ENCODE measurements at regions not wholly inside any gene's neighbourhood (a gene's known extent, or its start where the extent isn't known, plus 50 kb on each side); places are given as distances from the start of the nearest gene placed in this dataset.
A peak's percentile ranks its signal among the peaks of the same experiment; 100 is the strongest.

GRCh38 chr17:73724990-73725389 is 80.7 kb upstream of the SDK2 start:
- DNase-seq, result no peak

GRCh38 chr17:73725794-73726515 is 81.7 kb upstream of the SDK2 start:
- no peak for DNase-seq

GRCh38 chr17:73727941-73728340 is 83.7 kb upstream of the SDK2 start:
- no peak for DNase-seq

GRCh38 chr17:73729101-73729500 is 84.9 kb upstream of the SDK2 start:
- DNase-seq, result no peak

GRCh38 chr17:73731733-73732132 is 87.5 kb upstream of the SDK2 start:
- DNase-seq, result no peak

- no peak for DNase-seq
Observed at GRCh38 chr17:73733517-73733916, 89.3 kb upstream of the SDK2 start.

- no peak for DNase-seq
Observed at GRCh38 chr17:73735245-73735644, 91.0 kb upstream of the SDK2 start.

GRCh38 chr17:73738751-73739575 is 94.7 kb upstream of the SDK2 start:
- no peak for DNase-seq

- no peak for DNase-seq
Observed at GRCh38 chr17:73740370-73740769, 96.1 kb upstream of the SDK2 start.

- no peak for DNase-seq
Observed at GRCh38 chr17:73742948-73743381, 98.7 kb upstream of the SDK2 start.

GRCh38 chr17:73743518-73744201 is 99.4 kb upstream of the SDK2 start:
- no peak for DNase-seq

GRCh38 chr17:73744411-73744810 is 100.2 kb upstream of the SDK2 start:
- no peak for DNase-seq

- no peak for DNase-seq
Observed at GRCh38 chr17:73746314-73747073, 102.2 kb upstream of the SDK2 start.

- peak; percentile 92 for DNase-seq
Observed at GRCh38 chr17:73747221-73748002, 103.2 kb upstream of the SDK2 start.

GRCh38 chr17:73748508-73748907 is 104.3 kb upstream of the SDK2 start:
- DNase-seq, result peak; percentile 76

- DNase-seq, result no peak
Observed at GRCh38 chr17:73749337-73749823, 105.1 kb upstream of the SDK2 start.

- DNase-seq, result no peak
Observed at GRCh38 chr17:73749928-73750605, 105.8 kb upstream of the SDK2 start.

- DNase-seq, result peak; percentile 33
Observed at GRCh38 chr17:73750975-73751374, 106.7 kb upstream of the SDK2 start.

- DNase-seq, result no peak
Observed at GRCh38 chr17:73753751-73754496, 109.7 kb upstream of the SDK2 start.

- DNase-seq, result no peak
Observed at GRCh38 chr17:73754886-73755400, 110.7 kb upstream of the SDK2 start.

Measured in NCI-H1092 (cell line).